Pulmonary artery endothelial cell (primary cell): ENCODE measurements at regions not wholly inside any gene's neighbourhood (a gene's known extent, or its start where the extent isn't known, plus 50 kb on each side); places are given as distances from the start of the nearest gene placed in this dataset.
"Not testable (repeated sequence)": the region's sequence is repeated elsewhere in the genome, so short reads cannot be mapped to it uniquely, and the experiment has no call there.

Experiments
- DNase-seq: peaks from one replicate; pipeline ENCODE4 v3.0.0-alpha.2; 2011; ENCODE audit warnings: low read depth, low spot score

GRCh38 chr10:129059977-129060376, 407.1 kb upstream of the MGMT start:
- DNase-seq: no peak

- no peak for DNase-seq
These were observed 403.8 kb upstream of the MGMT start for GRCh38 chr10:129063212-129063611.

DNA sequence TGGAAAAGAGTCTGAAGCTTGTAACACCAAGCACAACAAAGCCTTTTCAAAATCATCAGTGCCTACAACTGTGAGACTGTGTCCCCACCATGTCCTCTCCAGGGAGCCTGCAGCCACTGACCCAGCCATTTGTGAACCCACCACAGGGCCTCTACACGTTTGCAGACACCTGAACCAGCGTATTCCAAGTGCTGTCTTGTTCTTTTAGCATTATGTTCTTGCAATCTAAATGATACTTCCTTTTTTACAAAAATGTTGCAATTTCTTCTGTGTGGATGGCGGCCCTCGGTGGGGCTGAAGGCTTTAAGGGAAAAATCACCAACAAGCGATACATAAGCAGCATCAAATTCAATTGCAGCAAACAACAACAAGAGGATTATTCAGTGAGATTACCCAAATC, 403.2 kb upstream of the MGMT start:
- DNase-seq: no peak

DNA sequence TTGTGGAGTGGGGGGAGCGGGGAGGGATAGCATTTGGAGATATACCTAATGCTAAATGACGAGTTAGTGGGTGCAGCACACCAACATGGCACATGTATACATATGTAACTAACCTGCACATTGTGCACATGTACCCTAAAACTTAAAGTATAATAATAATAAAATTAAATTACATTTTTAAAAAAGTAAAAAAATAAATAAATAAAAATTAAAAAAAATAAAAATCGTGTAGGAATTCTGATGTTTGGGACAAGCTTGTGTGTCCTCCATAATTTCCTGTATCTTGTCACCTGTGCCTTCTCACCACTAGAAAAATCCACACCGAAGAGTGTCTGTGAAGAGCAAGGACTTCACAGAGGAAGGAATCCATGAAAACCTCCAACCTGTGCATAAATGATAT, 400.5 kb upstream of the MGMT start:
- DNase-seq: not testable (repeated sequence)

DNA sequence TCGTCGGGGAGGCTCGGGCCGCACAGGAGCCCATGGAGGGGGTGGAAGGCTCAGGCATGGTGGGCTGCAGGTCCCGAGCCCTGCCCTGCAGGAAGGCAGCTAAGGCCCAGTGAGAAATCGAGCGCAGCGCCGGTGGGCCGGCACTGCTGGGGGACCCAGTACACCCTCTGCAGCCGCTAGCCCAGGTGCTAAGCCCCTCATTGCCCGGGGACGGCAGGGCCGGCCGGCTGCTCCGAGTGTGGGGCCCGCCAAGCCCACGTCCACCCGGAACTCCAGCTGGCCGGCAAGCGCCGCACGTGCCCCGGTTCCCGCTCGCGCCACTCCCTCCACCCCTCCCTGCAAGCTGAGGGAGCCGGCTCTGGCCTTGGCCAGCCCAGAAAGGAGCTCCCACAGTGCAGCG, 395.6 kb upstream of the MGMT start:
- DNase-seq: not testable (repeated sequence)

DNA sequence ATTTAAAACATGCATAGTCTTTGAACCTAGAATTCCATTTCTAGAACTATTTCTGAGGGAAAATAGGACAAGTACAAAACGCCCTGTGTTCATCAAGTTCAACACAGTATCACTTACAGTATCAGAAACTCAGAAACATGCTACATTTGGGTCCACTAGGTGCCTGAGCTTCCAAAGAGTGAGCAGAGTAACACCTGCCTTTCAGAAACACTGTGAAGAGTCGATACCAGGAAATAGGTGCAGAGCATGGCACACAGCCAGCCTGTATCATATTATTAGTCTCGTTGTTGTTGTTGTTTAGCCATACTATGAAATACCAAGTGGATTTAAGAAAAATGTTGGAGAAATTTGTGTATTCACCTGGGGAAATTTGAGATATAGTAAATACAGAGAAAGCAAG, 392.1 kb upstream of the MGMT start:
- DNase-seq: no peak

DNA sequence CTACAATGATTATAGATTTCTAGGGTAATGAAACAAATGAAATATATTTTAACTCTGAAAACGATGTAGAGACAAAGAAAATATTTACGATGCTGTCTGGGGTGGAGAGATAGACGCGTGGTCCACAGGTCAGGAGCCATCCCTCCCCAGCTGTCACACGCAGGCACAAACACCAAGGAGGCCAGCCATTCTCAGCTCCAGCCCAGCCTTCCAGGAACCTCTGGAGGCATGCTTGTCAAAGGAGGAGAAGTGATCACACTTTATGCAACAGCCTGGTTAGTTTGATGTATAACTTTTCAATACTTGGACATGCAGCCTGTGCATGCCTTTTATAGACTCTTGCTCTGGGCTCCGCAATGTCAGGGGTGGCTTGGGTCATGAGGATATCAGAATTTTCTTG, 391.5 kb upstream of the MGMT start:
- DNase-seq: no peak

DNA sequence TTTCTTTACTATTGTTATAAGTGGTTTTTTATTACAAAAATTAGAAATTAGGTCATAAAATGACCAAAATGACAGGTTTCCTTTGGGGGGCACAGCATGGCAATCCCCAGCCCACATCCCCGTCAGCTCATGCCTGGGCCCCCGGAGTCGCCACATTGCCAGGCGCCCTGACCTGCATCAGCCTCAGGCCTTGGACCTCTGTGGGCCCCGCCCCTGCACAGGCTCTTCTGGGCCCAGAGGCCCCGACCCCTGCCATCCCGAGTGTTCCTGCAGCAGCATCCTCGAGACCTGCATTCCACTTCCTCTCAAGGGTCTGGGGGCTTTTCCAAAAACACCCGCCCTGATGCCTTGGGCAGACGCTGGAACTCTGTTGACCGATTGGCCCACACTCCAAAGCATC, 391.1 kb upstream of the MGMT start:
- no peak for DNase-seq

DNA sequence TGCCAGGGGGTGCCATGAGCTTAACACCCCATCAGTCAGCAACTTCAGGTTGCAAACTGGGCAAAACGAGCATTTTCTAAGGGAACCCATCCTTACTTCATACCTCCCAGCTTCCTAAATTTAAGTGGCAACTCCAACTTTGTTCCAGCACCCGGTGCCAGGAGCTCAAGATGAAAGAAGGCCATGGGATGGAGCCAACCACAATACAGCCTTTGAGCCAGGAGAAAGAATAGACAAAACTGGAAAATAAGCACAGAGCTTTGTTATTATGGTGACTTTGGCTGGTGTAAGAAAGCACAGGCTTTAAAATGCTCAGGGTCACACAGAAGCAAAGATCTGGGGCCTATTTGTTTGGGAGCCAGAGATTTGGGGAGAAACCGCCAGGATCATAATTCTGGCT, 388.7 kb upstream of the MGMT start:
- no peak for DNase-seq

- DNase-seq: no peak
These were observed 388.3 kb upstream of the MGMT start for GRCh38 chr10:129078746-129079145.

GRCh38 chr10:129079705-129080104, 387.3 kb upstream of the MGMT start:
- no peak for DNase-seq

DNA sequence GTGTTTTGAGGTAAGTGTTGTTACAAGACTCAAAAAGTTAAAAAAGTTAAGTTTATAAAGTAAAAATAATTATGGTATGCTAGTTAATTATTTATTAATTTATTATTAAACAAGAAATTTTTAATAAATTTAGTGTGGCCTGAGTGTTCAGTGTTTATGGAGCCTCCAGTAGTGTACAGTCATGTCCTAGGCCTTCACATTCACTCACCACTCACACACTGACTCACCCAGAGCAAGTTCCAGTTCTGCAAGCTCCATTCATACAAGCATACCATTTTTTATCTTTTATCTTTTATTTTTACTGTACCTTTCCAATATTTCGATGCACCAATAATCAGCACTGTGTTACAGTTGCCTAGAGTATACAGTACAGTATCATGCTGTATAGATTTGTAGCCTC, 381.2 kb upstream of the MGMT start:
- DNase-seq: no peak

DNA sequence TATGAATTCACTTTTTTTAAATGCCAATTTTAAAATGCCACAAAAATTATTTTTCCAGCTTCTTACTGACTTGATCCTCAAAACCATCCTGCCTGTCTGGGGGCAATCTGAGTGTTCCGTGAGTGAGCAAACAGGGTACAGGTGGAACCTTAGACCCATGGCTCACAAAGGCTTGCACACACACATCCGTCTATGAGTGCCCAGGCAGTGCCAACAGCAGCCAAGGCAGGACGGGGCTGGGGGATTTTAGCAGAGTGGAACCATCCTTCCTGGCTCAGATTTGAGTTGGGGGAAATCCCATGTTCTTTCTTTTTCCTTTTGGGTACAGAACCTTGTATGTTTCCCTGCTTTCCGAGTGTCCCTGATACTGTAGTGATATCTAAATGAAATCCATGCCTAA, 377.7 kb upstream of the MGMT start:
- DNase-seq: no peak

DNA sequence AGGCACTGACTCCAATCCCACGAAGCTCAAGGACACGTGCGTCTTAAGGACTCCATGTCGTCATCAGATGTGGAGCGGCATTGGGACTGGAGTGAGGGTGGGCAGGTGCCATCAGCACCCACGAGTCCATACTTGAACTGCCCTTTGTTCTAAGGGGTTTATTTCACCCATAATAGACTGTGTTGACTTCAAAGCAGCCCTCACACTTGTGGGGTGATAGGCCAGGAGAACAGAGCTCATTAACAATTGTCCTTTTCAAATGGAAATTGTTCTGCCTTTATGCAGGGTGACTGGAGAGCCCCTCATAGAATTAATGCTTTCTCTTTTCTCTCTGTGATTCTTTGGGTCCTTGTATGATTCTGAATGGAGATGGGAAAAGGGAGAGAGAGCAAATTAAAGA, 376.9 kb upstream of the MGMT start:
- no peak for DNase-seq

DNA sequence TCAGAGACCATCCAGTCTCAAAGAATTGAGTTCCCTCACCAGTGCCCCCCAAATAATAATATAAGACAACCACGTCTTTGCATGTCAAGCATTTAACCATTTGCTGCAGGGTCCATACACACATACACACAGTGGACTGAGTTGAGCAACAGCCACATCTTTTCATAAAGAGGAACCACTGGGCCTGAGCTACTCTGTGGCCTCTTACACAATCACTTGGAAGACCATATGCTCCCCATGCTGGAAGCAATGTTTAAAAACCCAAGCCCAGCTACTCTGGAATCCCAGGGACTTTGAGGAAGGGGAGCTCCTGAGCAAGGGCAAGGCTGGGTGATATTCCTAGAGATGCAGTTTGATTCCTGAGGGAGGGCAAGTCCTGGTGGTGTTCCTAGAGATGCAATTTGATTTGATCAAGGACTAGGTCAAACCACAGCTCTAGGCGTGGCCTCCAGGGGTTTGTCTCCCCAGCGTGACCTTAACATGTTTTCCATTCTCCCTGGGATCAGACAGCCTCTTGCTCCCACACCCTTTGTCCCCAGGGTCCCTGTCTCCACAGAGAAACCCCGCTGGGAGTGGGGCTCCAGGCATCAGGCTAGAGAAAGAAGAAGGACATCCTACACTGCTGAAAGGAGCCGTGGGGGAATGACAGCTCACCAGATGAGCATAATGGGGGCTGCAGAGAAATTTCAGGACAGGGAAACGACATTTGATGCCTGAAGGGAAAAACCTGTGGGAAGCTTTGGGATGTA, 376.2 kb upstream of the MGMT start:
- no peak for DNase-seq

- DNase-seq: no peak
These were observed 373.4 kb upstream of the MGMT start for GRCh38 chr10:129093641-129094040.

DNA sequence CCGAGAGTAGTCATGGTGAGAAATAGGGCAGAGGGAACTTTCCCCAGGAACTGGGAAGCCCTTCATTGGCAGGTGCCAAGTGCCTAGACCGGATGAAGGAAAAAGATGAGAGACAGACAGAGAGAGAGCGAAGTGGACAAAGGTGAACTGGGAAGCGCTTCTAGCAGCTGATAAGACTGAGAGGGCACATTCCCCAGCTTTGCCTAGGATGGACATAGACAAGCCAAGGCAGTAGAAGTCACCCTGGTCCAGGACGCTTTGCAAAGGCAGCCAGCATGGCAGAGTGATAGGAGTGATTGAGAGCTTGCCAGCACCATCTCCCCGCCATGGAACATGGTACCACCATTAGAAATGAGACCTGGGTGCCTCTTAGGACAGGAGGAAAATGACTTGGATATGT, 372.8 kb upstream of the MGMT start:
- no peak for DNase-seq

- no peak for DNase-seq
These were observed 372.2 kb upstream of the MGMT start for GRCh38 chr10:129094861-129095260.

- DNase-seq: no peak
These were observed 371.4 kb upstream of the MGMT start for GRCh38 chr10:129095680-129096064.

DNA sequence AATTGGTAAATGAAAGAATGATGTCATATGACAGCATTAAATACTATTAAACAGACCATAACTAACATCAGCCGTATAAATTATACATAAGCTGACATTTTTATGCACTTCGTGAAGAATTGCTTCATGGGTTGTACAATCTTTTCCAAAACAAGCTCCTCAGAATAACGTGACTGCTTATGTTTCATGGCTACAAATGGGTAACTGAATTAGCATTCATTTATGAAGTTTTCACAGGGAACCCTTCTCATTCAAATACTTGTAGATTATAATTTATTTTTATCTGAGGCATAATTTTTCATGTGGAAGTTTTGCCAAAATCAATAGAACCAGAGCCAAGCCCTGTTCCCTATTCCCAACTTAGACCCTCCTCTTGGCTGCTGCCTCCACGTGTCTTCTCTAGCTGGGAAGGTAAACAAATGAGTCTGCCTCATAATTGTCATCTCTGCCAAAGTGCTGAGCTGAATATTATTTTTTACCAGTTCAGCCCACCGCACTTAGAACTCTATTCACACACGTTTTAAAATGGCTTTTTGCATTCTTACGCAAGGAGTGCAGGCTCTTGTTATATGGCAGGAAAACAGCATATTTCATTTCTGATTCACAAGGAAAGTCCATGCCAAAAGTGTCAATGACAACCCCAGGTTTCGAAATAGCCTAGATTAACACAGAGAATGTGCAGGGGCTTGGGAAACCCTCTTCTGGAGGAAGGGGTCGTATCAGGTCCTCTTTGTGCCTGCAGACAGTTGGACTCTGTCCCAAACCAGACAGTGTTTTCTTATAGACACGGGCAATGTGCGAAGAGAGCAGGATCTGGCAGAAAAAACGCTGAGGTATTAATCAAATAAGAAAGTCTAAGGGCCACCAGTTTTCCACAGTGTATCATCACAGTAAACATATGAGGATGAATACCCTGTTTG, 370.7 kb upstream of the MGMT start:
- DNase-seq: no peak

DNA sequence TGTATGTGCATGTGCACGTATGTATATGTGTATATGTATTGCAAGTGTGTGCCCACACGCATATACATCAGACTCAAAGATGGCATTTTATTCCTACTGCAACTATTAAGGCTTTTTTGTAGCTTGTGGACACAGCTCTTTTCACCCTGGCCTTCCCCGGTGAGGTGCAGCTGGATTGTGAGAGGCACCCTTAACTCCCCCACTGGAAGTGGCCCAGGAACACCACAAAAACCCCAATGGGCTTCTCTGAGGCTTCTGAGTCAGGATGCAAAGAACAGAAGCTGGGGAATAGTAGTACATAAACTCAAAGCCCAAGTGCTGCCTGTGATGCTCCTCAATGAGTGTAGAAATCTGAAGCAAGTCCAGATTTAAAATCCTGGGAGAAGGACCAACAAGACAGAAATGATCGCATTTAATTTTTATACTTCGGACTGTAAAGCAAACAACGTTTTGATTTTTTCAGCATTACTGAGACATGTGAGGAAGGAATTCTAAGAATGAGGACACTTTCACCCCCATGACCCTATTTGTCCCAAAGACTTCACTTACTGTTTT, 369.2 kb upstream of the MGMT start:
- DNase-seq: no peak

- no peak for DNase-seq
These were observed 368.5 kb upstream of the MGMT start for GRCh38 chr10:129098517-129098916.

GRCh38 chr10:129099486-129099885, 367.6 kb upstream of the MGMT start:
- DNase-seq: no peak
